LNCaP clone FGC (cell line): ENCODE measurements at regions not wholly inside any gene's neighbourhood (a gene's known extent, or its start where the extent isn't known, plus 50 kb on each side); places are given as distances from the start of the nearest gene placed in this dataset.

ENCODE experiments used
- DNase-seq: peaks from one replicate; pipeline ENCODE4 v3.0.0-alpha.2; 2011; ENCODE audit warnings: low read depth
- H3K4me3 ChIP-seq: 2 replicates; pipeline ENCODE4 v1.5.1; 2011; ENCODE audit warnings: mild to moderate bottlenecking, low read depth, low read length, control low read depth
- CTCF ChIP-seq: IDR thresholded peaks from 2 replicates; pipeline ENCODE4 v1.5.1; 2012; ENCODE audit warnings: mild to moderate bottlenecking; ENCODE audit not compliant: control insufficient read depth, insufficient read depth; ENCODE audit errors: extremely low read depth

GRCh38 chr2:74043345-74044329 is 58.9 kb downstream of the TET3 start:
- H3K4me3 ChIP-seq = no peak overlapping the region
- TF ChIP-seq CTCF = no peak
- no peak for DNase-seq

GRCh38 chr2:74044999-74045398 is 60.3 kb downstream of the TET3 start:
- no peak overlapping the region for H3K4me3 ChIP-seq
- DNase-seq = no peak
- no peak for TF ChIP-seq CTCF

- TF ChIP-seq CTCF = no peak
- no peak for DNase-seq
- H3K4me3 ChIP-seq = no peak overlapping the region
Observed at GRCh38 chr2:74045454-74045853, 60.7 kb downstream of the TET3 start.

GRCh38 chr2:74046441-74046840 is 61.7 kb downstream of the TET3 start:
- TF ChIP-seq CTCF = no peak
- no peak overlapping the region for H3K4me3 ChIP-seq
- DNase-seq = no peak

- no peak for TF ChIP-seq CTCF
- H3K4me3 ChIP-seq = no peak overlapping the region
- DNase-seq = no peak
Observed at GRCh38 chr2:74047152-74047551, 62.4 kb downstream of the TET3 start.

GRCh38 chr2:74048147-74048546 is 63.4 kb downstream of the TET3 start:
- H3K4me3 ChIP-seq = no peak overlapping the region
- no peak for TF ChIP-seq CTCF
- no peak for DNase-seq
